Left renal cortex interstitium (tissue), 4 donors: ENCODE measurements at regions not wholly inside any gene's neighbourhood (a gene's known extent, or its start where the extent isn't known, plus 50 kb on each side); places are given as distances from the start of the nearest gene placed in this dataset.

Experiments used
- DNase-seq, 4 donors: peaks; one replicate each; pipeline ENCODE4 v3.0.0-alpha.2; 2013; ENCODE audit warnings: low read depth in 4 of 4, low spot score in 2 of 4, missing footprints in 1 of 4

- DNase-seq: no peak
These were observed 171.2 kb upstream of the PRPS1L1 start for GRCh38 chr7:18198868-18199267.

- no peak for DNase-seq
These were observed 172.6 kb upstream of the PRPS1L1 start for GRCh38 chr7:18200266-18200665.

- no peak for DNase-seq
These were observed 173.2 kb upstream of the PRPS1L1 start for GRCh38 chr7:18200855-18201254.

- no peak for DNase-seq
These were observed 173.7 kb upstream of the PRPS1L1 start for GRCh38 chr7:18201350-18201749.

- no peak for DNase-seq
These were observed 174.8 kb upstream of the PRPS1L1 start for GRCh38 chr7:18202315-18203045.

GRCh38 chr7:18206331-18206730, 178.7 kb upstream of the PRPS1L1 start:
- DNase-seq: no peak

GRCh38 chr7:18208921-18209320, 181.3 kb upstream of the PRPS1L1 start:
- no peak for DNase-seq

GRCh38 chr7:18210377-18210776, 182.7 kb upstream of the PRPS1L1 start:
- DNase-seq: no peak

- no peak for DNase-seq
These were observed 183.1 kb upstream of the PRPS1L1 start for GRCh38 chr7:18210788-18211187.

GRCh38 chr7:18212308-18212707, 184.7 kb upstream of the PRPS1L1 start:
- DNase-seq: no peak

- peak; percentile 24 to 63 (median 48) for DNase-seq
These were observed 185.1 kb upstream of the PRPS1L1 start for GRCh38 chr7:18212758-18213157.

GRCh38 chr7:18213652-18214051, 186.0 kb upstream of the PRPS1L1 start:
- DNase-seq: no peak

- DNase-seq: no peak
These were observed 188.6 kb upstream of the PRPS1L1 start for GRCh38 chr7:18216270-18216669.

GRCh38 chr7:18221377-18222293, 194.0 kb upstream of the PRPS1L1 start:
- DNase-seq: no peak

GRCh38 chr7:18222636-18223035, 195.0 kb upstream of the PRPS1L1 start:
- no peak for DNase-seq

- no peak for DNase-seq
These were observed 196.5 kb upstream of the PRPS1L1 start for GRCh38 chr7:18224138-18224537.

- no peak for DNase-seq
These were observed 197.4 kb upstream of the PRPS1L1 start for GRCh38 chr7:18225067-18225466.

- DNase-seq: no peak
These were observed 199.0 kb upstream of the PRPS1L1 start for GRCh38 chr7:18226598-18226997.

- DNase-seq: no peak
These were observed 201.0 kb upstream of the PRPS1L1 start for GRCh38 chr7:18228686-18229085.

- no peak for DNase-seq
These were observed 202.6 kb upstream of the PRPS1L1 start for GRCh38 chr7:18230271-18230670.

GRCh38 chr7:18231854-18232253, 204.2 kb upstream of the PRPS1L1 start:
- no peak for DNase-seq

GRCh38 chr7:18234519-18234918, 206.9 kb upstream of the PRPS1L1 start:
- no peak for DNase-seq
